Left forelimb (tissue), 1 donor: ENCODE measurements at regions not wholly inside any gene's neighbourhood (a gene's known extent, or its start where the extent isn't known, plus 50 kb on each side); places are given as distances from the start of the nearest gene placed in this dataset.
"Not testable (repeated sequence)": the region's sequence is repeated elsewhere in the genome, so short reads cannot be mapped to it uniquely, and the experiment has no call there.

Experiments used
- DNase-seq: peaks from one replicate; pipeline ENCODE4 v3.0.0-alpha.2; 2018; ENCODE audit warnings: low spot score

GRCh38 chr13:67557118-67557517, 327.0 kb upstream of the PCDH9 start:
- DNase-seq = no peak

GRCh38 chr13:67554746-67555452, 324.8 kb upstream of the PCDH9 start:
- DNase-seq = no peak

DNA sequence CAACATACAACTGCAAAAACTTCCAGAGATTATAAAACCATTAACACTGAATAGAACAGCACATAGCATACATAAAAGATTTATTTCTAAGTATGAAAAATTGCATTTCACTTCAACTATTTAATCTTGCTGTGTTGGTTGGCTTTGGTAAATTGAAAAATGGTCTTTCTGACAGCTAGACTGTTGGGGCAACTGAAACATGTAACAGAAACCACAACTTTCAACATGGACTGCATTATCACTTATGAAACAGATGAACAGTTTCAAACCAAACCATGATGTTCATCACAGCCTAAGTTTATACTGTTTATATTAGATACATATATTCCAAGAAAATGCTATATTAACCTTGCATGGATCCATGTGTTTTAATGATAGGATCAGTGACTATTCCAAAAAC, 324.1 kb upstream of the PCDH9 start:
- DNase-seq = no peak

GRCh38 chr13:67549331-67549730, 319.2 kb upstream of the PCDH9 start:
- no peak for DNase-seq

GRCh38 chr13:67538906-67539305, 308.8 kb upstream of the PCDH9 start:
- no peak for DNase-seq

- no peak for DNase-seq
These were observed 290.8 kb upstream of the PCDH9 start for GRCh38 chr13:67520886-67521285.

GRCh38 chr13:67519356-67519755, 289.2 kb upstream of the PCDH9 start:
- DNase-seq = no peak

- no peak for DNase-seq
These were observed 288.6 kb upstream of the PCDH9 start for GRCh38 chr13:67518785-67519184.

DNA sequence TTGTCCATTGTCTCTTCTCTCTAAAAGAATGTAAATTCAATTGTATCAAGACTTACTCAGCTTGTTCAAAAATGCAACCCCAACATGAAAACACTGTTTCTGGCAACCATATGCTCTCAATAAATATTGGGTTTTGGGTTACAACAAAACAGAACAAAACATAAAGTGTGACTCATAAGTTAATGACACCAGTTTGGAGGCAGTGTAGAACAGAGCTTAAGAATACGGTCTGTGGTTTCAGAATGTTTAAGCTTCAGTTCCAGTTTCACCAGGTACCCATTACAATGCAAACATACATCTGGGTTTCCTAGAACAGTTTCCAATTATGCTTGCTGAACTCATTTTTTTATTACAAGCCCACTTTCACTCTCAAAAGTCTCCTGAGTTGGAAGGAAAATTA, 285.8 kb upstream of the PCDH9 start:
- no peak for DNase-seq

DNA sequence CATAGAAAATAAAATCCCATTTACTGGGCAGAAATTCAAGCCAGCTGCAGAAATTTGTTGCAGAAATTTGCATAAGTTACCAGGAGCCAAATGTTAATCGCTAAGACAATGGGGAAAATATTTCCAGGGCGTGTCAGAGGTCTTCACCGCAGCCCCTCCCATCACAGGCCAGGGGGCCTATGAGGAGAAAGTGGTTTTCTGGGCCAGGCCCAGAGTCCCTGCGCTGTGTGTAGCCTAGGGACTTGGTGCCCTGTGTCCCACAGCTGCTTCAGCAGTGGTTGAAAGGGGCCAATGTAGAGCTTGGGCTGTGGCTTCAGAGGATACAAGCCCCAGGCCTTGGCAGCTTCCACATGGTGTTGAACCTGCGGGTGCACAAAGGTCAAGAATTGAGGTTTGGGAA, 278.9 kb upstream of the PCDH9 start:
- DNase-seq = no peak

DNA sequence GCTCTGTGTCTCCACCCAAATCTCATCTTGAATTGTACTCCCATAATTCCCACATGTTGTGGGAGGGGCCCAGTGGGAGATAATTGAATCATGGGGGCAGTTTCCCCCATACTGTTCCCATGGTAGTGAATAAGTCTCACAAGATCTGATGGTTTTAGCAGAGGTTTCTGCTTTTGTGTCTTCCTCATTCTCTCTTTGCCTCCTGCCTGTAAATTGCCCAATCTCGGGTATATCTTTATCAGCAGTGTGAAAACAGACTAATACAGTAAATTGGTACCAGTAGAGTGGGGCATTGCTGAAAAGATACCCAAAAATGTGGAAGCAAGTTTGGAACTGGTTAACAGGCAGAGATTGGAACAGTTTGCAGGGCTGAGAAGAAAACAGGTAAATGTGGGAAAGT, 278.1 kb upstream of the PCDH9 start:
- DNase-seq = not testable (repeated sequence)

DNA sequence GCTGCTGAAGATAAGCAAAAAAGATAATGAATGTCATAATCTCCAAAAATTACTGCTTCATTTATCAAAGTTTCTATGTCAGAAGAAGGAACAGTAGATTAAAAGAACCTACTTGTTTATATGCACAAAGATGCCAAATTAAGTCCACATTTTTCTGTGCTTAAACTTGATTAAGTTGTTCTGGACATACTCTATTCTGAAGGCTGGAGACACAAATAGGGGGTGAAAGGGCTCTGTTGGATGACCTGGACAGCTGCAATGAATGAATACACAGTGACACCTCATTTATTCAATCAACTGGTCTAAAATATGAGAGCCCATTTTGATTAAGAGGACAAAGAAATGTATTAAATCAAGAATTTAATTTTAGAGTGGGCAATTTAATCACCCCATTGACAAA, 276.3 kb upstream of the PCDH9 start:
- DNase-seq = no peak

GRCh38 chr13:67505376-67505775, 275.2 kb upstream of the PCDH9 start:
- DNase-seq = no peak

DNA sequence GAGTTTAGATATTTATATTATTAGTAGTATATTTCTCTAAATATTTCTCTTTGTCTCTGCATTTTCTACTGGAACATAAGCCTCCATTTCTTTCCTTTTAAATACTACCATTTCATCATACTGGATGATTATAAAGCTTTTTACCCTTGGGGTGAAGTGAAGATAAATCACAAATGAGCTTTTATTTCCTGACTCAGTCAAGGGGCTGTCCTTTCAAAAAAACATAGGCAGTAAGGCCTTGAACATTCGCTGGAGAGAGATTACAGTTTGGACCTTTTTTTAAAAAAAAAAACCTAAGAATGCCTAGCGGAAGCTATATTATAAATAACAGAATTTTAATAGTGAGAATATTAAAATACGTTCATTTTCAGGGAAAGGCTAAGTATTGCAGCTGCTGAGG, 268.8 kb upstream of the PCDH9 start:
- DNase-seq = no peak

- no peak for DNase-seq
These were observed 263.7 kb upstream of the PCDH9 start for GRCh38 chr13:67493835-67494234.

DNA sequence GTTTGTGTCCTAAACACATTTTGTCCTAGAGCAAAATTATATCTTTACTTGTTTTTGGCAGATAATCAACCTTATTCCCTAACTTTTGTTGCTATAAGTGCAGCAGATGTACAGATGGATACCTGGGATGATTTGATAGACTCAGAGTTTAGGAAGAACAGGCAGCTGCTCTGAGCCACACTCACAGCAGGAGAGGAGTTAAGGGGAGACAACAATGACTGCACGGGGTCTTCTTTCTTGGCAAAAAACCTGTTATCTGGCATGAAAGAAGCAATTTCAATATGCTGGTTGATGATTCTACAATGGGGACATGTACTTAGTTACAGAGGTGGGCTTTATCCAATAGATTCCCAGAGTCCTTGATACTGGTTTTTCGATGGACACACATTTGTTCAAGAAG, 258.9 kb upstream of the PCDH9 start:
- DNase-seq = no peak

- DNase-seq = no peak
These were observed 251.3 kb upstream of the PCDH9 start for GRCh38 chr13:67481445-67481844.

GRCh38 chr13:67474115-67474514, 244.0 kb upstream of the PCDH9 start:
- no peak for DNase-seq

- no peak for DNase-seq
These were observed 239.5 kb upstream of the PCDH9 start for GRCh38 chr13:67469623-67470022.

DNA sequence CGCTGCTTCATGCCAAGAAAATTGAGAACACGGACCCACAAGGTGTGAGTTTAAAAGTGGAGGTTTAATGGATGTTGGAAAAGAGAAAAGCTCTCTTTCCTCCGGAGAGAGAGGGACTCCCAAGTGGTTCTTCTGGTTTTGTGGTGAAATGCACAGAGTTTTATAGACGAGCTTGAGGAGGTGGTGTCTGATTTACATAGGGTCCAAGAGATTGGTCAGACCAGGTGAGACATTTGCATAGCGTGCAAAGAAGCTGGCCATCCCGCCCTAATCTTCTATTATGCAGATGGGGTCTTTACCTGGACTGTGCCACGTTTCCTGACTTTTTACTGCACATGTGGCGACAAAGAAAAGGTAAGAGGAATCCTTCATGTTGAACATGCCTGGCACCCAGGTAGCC, 236.4 kb upstream of the PCDH9 start:
- DNase-seq = no peak

GRCh38 chr13:67464154-67464553, 234.0 kb upstream of the PCDH9 start:
- no peak for DNase-seq

DNA sequence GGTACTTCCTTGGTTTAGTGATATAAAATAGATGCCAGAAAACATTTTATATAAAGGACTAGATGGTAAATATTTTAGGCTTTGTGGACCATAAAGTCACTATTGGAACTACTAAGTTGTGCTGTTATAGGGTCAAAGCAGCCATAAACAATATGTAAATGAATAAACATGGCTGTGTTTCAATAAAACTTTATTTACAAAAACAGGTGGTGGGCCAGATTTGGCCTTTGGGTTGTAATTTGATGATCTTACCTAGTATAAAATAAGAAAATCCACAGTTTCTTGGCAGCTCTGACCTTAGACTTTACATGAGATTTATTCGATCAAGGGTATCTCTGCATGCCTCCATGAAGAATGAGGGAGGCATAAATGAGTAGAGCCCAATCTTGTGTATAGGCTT, 232.0 kb upstream of the PCDH9 start:
- no peak for DNase-seq

GRCh38 chr13:67452526-67452925, 222.4 kb upstream of the PCDH9 start:
- not testable (repeated sequence) for DNase-seq

GRCh38 chr13:67445436-67445835, 215.3 kb upstream of the PCDH9 start:
- no peak for DNase-seq

DNA sequence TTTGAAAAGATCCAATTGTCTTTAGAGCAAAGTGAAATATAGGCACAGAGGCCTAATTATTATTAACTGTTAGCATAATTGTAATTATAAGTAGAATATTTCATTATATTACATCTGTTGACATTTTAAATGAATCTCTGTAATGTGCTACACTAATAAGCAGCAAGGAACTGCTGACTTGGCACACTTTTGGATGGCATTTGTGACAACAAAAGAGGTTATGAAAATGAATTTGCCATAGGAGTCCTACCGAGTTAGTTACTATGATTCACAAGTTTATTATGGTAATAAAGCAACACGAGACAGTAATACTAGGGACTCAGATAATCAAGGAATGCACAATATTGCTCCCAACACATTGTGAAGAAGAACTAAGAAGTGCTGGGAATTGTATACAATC, 213.8 kb upstream of the PCDH9 start:
- no peak for DNase-seq
